ENCODE measurements at regions not wholly inside any gene's neighbourhood (a gene's known extent, or its start where the extent isn't known, plus 50 kb on each side); places are given as distances from the start of the nearest gene placed in this dataset.
A peak's percentile ranks its signal among the peaks of the same experiment; 100 is the strongest.
"Not testable (repeated sequence)": the region's sequence is repeated elsewhere in the genome, so short reads cannot be mapped to it uniquely, and the experiment has no call there.

DNA sequence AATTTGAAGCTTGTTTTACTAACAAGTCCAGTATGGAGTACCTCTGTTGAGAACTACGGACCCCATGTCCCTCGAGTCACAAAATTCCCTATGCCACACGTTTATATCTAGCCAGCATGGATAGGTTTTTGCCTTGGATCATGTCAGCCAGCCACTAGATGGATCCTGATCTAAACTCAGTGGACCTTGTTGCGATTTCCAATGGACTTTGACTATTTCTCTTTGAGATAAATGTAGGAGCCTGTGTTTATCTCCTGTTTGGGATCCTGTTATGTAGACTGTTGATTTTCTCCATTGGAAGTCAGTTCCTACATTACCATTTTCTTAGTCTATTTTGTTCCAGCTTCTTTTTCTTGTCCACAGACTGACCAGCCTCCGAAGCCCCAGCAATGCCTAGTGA, 127.1 kb upstream of the BMAL1 start:
- peaks cover 3% of the 10 kb centered on the region for H3K4me1 Mint-ChIP-seq
- H3K9me3 Mint-ChIP-seq, result peaks cover 13% of the 10 kb centered on the region
- no peak overlapping the region for H3K4me3 Mint-ChIP-seq
- no peaks in the 10 kb centered on the region for H3K27me3 Mint-ChIP-seq (ENCODE audit: low read depth)
- no peaks in the 10 kb centered on the region for H3K36me3 Mint-ChIP-seq (ENCODE audit: low read depth)
- TF ChIP-seq, protein P1, sequence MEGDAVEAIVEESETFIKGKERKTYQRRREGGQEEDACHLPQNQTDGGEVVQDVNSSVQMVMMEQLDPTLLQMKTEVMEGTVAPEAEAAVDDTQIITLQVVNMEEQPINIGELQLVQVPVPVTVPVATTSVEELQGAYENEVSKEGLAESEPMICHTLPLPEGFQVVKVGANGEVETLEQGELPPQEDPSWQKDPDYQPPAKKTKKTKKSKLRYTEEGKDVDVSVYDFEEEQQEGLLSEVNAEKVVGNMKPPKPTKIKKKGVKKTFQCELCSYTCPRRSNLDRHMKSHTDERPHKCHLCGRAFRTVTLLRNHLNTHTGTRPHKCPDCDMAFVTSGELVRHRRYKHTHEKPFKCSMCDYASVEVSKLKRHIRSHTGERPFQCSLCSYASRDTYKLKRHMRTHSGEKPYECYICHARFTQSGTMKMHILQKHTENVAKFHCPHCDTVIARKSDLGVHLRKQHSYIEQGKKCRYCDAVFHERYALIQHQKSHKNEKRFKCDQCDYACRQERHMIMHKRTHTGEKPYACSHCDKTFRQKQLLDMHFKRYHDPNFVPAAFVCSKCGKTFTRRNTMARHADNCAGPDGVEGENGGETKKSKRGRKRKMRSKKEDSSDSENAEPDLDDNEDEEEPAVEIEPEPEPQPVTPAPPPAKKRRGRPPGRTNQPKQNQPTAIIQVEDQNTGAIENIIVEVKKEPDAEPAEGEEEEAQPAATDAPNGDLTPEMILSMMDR (conservative IDR thresholded peaks at IDR 0.05), result no peak
- no peak overlapping the region for H3K27ac Mint-ChIP-seq (ENCODE audit: unreplicated experiment)
- DNase-seq (ENCODE audit: low read depth, low spot score), result no peak

DNA sequence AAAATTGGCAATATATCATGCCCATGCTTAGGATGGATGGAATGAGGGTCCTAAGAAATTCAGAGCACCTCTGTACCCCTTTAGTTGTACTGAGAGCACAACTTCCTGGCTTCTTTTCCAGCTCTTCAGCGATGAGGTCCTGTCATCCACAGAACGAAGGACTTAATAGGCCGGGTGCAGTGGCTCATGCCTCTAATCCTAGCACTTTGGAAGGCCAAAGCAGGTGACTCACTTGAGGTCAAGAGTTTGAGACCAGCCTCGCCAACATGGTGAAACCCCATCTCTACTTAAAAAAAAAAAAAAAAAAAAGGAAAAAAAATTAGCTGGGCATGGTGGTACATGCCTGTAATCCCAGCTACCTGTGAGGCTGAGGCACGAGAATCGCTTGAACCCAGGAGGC, 125.3 kb upstream of the BMAL1 start:
- no peak for DNase-seq (ENCODE audit: low read depth, low spot score)
- Mint-ChIP-seq H3K27me3 (ENCODE audit: low read depth) (no peaks in the 10 kb centered on the region), H3K4me1 (peaks cover 3% of the 10 kb centered on the region), H3K27ac (ENCODE audit: unreplicated experiment) (no peak overlapping the region), H3K9me3 (peaks cover 19% of the 10 kb centered on the region), H3K4me3 (no peak overlapping the region), H3K36me3 (ENCODE audit: low read depth) (no peaks in the 10 kb centered on the region)
- TF ChIP-seq, protein P1 (conservative IDR thresholded peaks at IDR 0.05), result no peak

DNA sequence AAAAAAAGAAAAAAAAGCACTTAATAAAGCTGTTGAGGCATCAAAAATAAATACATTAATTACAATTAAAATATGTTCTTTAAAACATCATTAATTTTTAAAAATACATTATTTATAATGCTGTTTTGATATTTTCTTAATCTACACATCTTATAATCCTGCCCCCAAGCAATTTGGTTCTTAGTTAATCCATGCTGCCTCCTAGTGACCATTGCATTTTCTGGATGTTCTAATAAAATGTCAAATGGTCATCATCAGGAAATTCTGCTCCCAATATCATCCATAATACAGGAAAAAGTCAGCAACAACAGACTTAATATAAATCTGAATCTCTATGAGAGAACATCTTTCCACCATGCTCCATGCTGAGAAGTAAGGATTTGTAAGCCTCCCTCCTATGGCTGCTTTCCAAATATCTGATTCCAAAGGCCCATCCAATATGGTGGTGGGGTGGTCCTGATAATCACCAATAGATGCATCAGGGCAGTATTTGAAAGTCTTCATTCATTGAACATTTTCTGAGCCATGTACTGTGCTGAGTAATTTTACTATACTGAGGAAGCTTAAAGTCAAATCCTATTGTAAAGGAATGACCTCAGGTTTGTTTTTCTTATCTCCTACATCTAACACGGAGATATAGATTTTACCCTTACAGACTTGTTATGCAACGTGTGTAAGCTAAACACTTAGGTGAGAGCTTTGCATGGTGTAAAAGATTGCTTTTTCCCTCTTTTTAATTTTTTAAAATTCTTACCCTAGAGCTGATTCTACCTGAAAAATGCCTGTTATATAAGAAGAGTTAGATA, 124.7 kb upstream of the BMAL1 start:
- Mint-ChIP-seq H3K4me3 (no peak overlapping the region), H3K4me1 (peaks cover 3% of the 10 kb centered on the region), H3K27ac (ENCODE audit: unreplicated experiment) (no peak overlapping the region), H3K36me3 (ENCODE audit: low read depth) (no peaks in the 10 kb centered on the region), H3K9me3 (peaks cover 19% of the 10 kb centered on the region), H3K27me3 (ENCODE audit: low read depth) (no peaks in the 10 kb centered on the region)
- TF ChIP-seq, protein P1 (conservative IDR thresholded peaks at IDR 0.05), result peak; percentile 66
- DNase-seq (ENCODE audit: low read depth, low spot score), result no peak

DNA sequence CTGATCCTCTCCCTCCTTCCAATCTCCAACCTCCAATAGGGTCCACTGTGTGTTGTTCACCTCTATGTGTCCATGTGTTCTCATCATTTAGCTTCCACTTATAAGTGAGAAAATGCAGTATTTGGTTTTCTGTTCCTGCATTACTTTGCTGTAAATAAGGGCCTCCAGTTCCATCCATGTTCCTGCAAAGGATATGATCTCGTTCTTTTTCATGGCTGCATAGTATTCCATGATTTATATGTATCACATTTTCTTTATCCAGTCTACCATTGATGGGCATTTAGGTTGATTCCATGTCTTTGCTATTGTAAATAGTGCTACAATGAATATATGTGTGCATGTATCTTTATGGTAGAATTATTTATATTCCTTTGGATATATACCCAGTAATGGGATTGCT, 123.2 kb upstream of the BMAL1 start:
- H3K27me3 Mint-ChIP-seq (ENCODE audit: low read depth); H3K4me3 Mint-ChIP-seq; H3K4me1 Mint-ChIP-seq; H3K36me3 Mint-ChIP-seq (ENCODE audit: low read depth); H3K27ac Mint-ChIP-seq (ENCODE audit: unreplicated experiment); DNase-seq (ENCODE audit: low read depth, low spot score): not testable (repeated sequence)
- peaks cover 18% of the 10 kb centered on the region for H3K9me3 Mint-ChIP-seq

DNA sequence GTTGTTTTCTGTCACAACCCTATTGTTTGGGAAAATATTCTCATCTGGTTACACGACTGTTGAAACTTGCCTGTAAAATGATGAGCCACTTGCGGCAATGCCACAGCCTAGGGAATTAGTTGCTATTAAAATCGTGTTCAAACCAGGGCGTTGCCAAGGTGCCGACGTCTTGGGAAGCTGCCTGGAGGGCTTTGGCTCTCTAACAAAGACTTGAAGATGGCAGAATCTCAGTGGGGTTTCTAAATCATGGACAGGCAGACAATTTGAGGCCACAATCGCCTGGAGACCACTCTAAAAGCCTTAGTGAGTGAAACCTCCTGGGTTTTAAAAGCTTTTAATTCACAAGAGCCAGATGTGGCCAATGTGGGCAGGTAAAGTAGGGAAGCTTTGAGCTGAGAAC, 117.2 kb upstream of the BMAL1 start:
- no peaks in the 10 kb centered on the region for H3K27me3 Mint-ChIP-seq (ENCODE audit: low read depth)
- DNase-seq (ENCODE audit: low read depth, low spot score), result no peak
- no peak overlapping the region for H3K27ac Mint-ChIP-seq (ENCODE audit: unreplicated experiment)
- TF ChIP-seq, protein P1 (conservative IDR thresholded peaks at IDR 0.05), result no peak
- H3K9me3 Mint-ChIP-seq, result peaks cover 13% of the 10 kb centered on the region
- peaks cover 10% of the 10 kb centered on the region for H3K4me1 Mint-ChIP-seq
- H3K4me3 Mint-ChIP-seq, result no peak overlapping the region
- H3K36me3 Mint-ChIP-seq (ENCODE audit: low read depth), result no peaks in the 10 kb centered on the region

DNA sequence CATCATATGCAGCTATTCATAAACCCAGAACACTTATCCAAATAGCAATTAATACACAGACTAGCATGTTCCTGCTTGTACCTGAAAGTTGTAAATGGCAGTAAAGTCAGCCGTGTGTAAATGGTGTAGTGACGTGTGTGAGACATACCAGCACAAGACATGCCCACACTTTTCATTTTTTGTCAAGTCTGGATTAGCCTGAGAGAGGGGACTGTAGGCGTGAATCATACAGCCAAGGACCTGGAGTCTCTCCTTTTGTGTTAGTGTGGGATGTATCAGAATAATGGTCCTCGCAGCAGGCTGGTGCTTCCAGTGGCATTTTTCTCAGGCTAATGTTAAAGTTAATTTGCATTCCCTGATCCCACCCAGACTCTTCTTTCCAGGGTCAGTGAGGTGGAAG, 116.8 kb upstream of the BMAL1 start:
- H3K4me3 Mint-ChIP-seq, result no peak overlapping the region
- no peak for DNase-seq (ENCODE audit: low read depth, low spot score)
- H3K36me3 Mint-ChIP-seq (ENCODE audit: low read depth), result no peaks in the 10 kb centered on the region
- H3K4me1 Mint-ChIP-seq, result peaks cover 10% of the 10 kb centered on the region
- H3K27ac Mint-ChIP-seq (ENCODE audit: unreplicated experiment), result no peak overlapping the region
- TF ChIP-seq, protein P1 (conservative IDR thresholded peaks at IDR 0.05), result no peak
- no peaks in the 10 kb centered on the region for H3K27me3 Mint-ChIP-seq (ENCODE audit: low read depth)
- H3K9me3 Mint-ChIP-seq, result peaks cover 9% of the 10 kb centered on the region
